CD14-positive monocyte (primary cell): ENCODE measurements at regions not wholly inside any gene's neighbourhood (a gene's known extent, or its start where the extent isn't known, plus 50 kb on each side); places are given as distances from the start of the nearest gene placed in this dataset.
A peak's percentile ranks its signal among the peaks of the same experiment; 100 is the strongest.
"Not testable (repeated sequence)": the region's sequence is repeated elsewhere in the genome, so short reads cannot be mapped to it uniquely, and the experiment has no call there.

ENCODE experiments used
- DNase-seq, 3 donors: peaks; one replicate each; pipeline ENCODE4 v3.0.0-alpha.2; 2011 to 2022
- H2AFZ ChIP-seq: 2 replicates; pipeline ENCODE4 v1.6.0; 2012; ENCODE audit warnings: mild to moderate bottlenecking, low read depth, low read length, inconsistent platforms; ENCODE audit not compliant: insufficient read depth, poor library complexity, severe bottlenecking
- H3K27ac ChIP-seq, 2 donors: 1 replicate in 1 of 2; 2 replicates in 1 of 2; pipeline ENCODE4 v1.5.1; 2012 to 2013; ENCODE audit warnings: low read length in 2 of 2, control low read depth in 1 of 2, inconsistent platforms in 1 of 2, low read depth in 1 of 2, mild to moderate bottlenecking in 1 of 2
- H3K27me3 ChIP-seq, 2 donors: one replicate each; pipeline versions ENCODE4 v1.6.0 to v1.6.1; 2011 to 2013; ENCODE audit warnings: low read length in 2 of 2; ENCODE audit not compliant: control insufficient read depth in 2 of 2, insufficient read depth in 2 of 2
- H3K36me3 ChIP-seq, 2 donors: replicated peaks in 1 of 2; 1 replicate in 1 of 2; 2 replicates in 1 of 2; pipeline versions ENCODE4 v1.5.1 to v1.6.1; 2012 to 2013; ENCODE audit warnings: low read length in 2 of 2, control low read depth in 1 of 2, inconsistent platforms in 1 of 2, mild to moderate bottlenecking in 1 of 2; ENCODE audit not compliant: insufficient read depth in 2 of 2, control insufficient read depth in 1 of 2
- H3K4me1 ChIP-seq, 2 donors: 1 replicate in 1 of 2; 2 replicates in 1 of 2; pipeline versions ENCODE4 v1.5.1 to v1.6.1; 2012 to 2013; ENCODE audit warnings: low read length in 2 of 2, control low read depth in 1 of 2, inconsistent platforms in 1 of 2, mild to moderate bottlenecking in 1 of 2, moderate library complexity in 1 of 2; ENCODE audit not compliant: insufficient read depth in 2 of 2, control insufficient read depth in 1 of 2
- H3K4me2 ChIP-seq: replicated peaks from 2 replicates; pipeline ENCODE3; 2012; ENCODE audit warnings: low read length, moderate library complexity, mild to moderate bottlenecking; ENCODE audit not compliant: poor library complexity, severe bottlenecking; ENCODE audit errors: extremely low read depth
- H3K4me3 ChIP-seq, 3 experiments: fragments of 200-600 bp in 1 of 3; sonication (generic) in 1 of 3; replicated peaks in 1 of 3; 1 replicate in 2 of 3; 2 replicates in 1 of 3; pipeline ENCODE4 v1.5.1; 2011 to 2013; ENCODE audit warnings: low read length in 3 of 3, mild to moderate bottlenecking in 3 of 3, control low read depth in 2 of 3, low read depth in 2 of 3, inconsistent platforms in 1 of 3, moderate library complexity in 1 of 3
- H3K79me2 ChIP-seq: 2 replicates; pipeline ENCODE4 v1.6.0; 2012; ENCODE audit warnings: mild to moderate bottlenecking, control low read depth, inconsistent platforms, low read length, moderate library complexity; ENCODE audit not compliant: insufficient read depth
- H3K9ac ChIP-seq: 2 replicates; pipeline ENCODE4 v1.6.0; 2017; ENCODE audit warnings: low read length, mild to moderate bottlenecking; ENCODE audit not compliant: insufficient read depth, poor library complexity, severe bottlenecking
- H3K9me3 ChIP-seq, 2 donors: replicated peaks in 1 of 2; 1 replicate in 1 of 2; 2 replicates in 1 of 2; pipeline versions ENCODE4 v1.5.1 to v1.6.1; 2012 to 2013; ENCODE audit warnings: low read length in 2 of 2, control low read depth in 1 of 2; ENCODE audit not compliant: control insufficient read depth in 1 of 2, insufficient read depth in 1 of 2
- H4K20me1 ChIP-seq: 2 replicates; pipeline ENCODE4 v1.6.0; 2012; ENCODE audit warnings: mild to moderate bottlenecking, low read length, control low read depth, moderate library complexity; ENCODE audit not compliant: insufficient read depth
- H3K27ac Mint-ChIP-seq, 7 donors: one replicate each; pipeline ENCODE4 v1.8.0; 2020; ENCODE audit warnings: mild to moderate bottlenecking in 7 of 7, mixed read lengths in 7 of 7, moderate library complexity in 6 of 7, inconsistent platforms in 2 of 7
- H3K27me3 Mint-ChIP-seq, 3 donors: one replicate each; pipeline ENCODE4 v1.8.0; 2021 to 2022; ENCODE audit warnings: low read depth in 3 of 3, mild to moderate bottlenecking in 3 of 3, mixed read lengths in 3 of 3, moderate library complexity in 3 of 3, inconsistent platforms in 1 of 3
- H3K36me3 Mint-ChIP-seq, 2 donors: one replicate each; pipeline ENCODE4 v1.8.0; 2020; ENCODE audit warnings: mixed read lengths in 2 of 2, inconsistent platforms in 1 of 2, mild to moderate bottlenecking in 1 of 2
- H3K4me1 Mint-ChIP-seq: one replicate; pipeline ENCODE4 v1.8.0; 2020; ENCODE audit warnings: mild to moderate bottlenecking, mixed read lengths
- H3K4me3 Mint-ChIP-seq, 2 donors: one replicate each; pipeline ENCODE4 v1.8.0; 2020; ENCODE audit warnings: mild to moderate bottlenecking in 2 of 2, mixed read lengths in 2 of 2, moderate library complexity in 1 of 2
- H3K9me3 Mint-ChIP-seq, 7 donors: one replicate each; pipeline ENCODE4 v1.8.0; 2020 to 2022; ENCODE audit warnings: mixed read lengths in 7 of 7, mild to moderate bottlenecking in 6 of 7, moderate library complexity in 6 of 7, inconsistent platforms in 2 of 7
- WGBS: methylation state at CpG from one replicate; pipeline ENCODE4 v1.1.5; 2013; ENCODE audit warnings: missing lambda C conversion rate; ENCODE audit not compliant: insufficient coverage; 5-methylcytosine and 5-hydroxymethylcytosine counted together
- intact Hi-C, 2 donors: fragments of 100-400 bp; cut with micrococcal nuclease; formaldehyde crosslinking; loops; one replicate each; pipeline versions ENCODE4 v1.15.0 to v1.15.1; 2023

DNA sequence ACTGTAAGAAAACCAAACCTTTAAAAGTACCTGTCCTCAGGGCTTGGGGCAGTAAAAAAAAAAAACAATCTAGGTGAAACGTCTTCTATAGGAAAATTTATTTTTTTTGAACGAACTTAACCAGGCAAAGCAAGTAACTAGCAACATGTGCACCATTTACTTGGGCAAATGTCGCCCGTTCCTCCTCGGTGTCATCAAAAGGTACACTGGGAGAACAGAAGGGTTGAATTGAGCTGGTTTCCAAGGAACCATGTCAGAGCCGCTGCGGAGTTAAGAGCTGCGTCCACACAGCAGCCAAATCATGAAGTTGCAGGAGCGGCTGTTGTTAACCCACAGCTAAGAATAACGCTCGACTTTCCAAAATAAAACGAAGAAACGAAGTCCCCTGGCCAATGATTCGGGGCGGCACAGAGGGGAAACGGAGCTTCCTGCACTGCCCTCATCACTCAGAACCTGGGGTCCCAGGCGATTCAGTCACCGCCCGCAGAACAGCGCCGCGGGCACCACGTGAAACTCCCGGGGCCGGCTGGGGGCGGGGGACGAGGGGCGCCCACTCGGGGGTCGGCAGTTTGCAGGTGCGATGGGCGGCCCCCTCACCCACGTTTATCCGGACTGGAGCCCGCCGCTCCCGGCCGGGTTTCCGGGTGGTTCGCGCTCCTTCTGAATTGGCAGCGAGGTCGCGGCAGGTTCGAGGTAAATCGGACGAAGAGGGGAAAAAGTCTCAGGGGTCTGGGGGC is 53.6 kb upstream of the PLGLB1 start:
- H3K9me3 Mint-ChIP-seq, H3K4me1 ChIP-seq, H3K27me3 Mint-ChIP-seq, H2AFZ ChIP-seq, H3K27me3 ChIP-seq, H4K20me1 ChIP-seq, H3K36me3 Mint-ChIP-seq, H3K9me3 ChIP-seq, H3K36me3 ChIP-seq, intact Hi-C loops: not testable (repeated sequence)
- Histone ChIP-seq H3K79me2 (peaks cover 22% of the 10 kb centered on the region), H3K4me2 (peak overlapping the region; percentile 34), H3K27ac (peak overlapping the region; percentile 59 to 85), H3K9ac (peak overlapping the region; percentile 70), H3K4me3 (peak overlapping the region; percentile 49 to 89 (median 72))
- peak overlapping the region in 5 of 7 donors; percentile 14 to 54 (median 46) for H3K27ac Mint-ChIP-seq
- H3K4me1 Mint-ChIP-seq: peaks cover 11% of the 10 kb centered on the region
- WGBS: 0% methylated on average over 5 of the region's 47 CpGs
- peak in 1 of 3 donors; percentile 12 for DNase-seq
- peak overlapping the region; percentile 85 to 88 for H3K4me3 Mint-ChIP-seq

DNA sequence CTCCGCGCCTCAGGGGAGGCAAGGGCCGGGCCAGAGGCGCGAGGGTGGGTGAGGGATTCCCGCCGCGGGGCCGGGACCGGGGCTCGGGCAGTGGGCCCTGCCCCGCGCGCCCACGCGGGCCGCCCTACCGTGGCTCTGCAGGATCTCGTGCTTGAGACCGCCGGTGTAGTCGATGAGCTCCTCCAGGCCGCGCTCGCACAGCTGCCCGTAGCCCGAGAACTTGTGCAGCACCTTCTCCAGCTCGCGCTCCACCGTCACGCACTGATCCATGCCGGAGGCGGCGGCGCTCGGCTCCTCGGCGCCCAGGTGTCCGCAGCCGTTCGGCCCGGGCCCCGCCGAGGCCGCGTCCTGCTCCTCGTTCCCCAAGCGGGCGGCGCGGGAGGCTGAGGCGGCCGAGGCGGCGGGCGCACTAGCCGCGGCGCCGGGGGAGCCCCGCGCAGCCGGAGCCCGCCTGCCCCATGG is 54.2 kb upstream of the PLGLB1 start:
- H3K4me2 ChIP-seq, H3K36me3 ChIP-seq, H3K9me3 Mint-ChIP-seq, H2AFZ ChIP-seq, H3K36me3 Mint-ChIP-seq, H3K27me3 ChIP-seq, H4K20me1 ChIP-seq, intact Hi-C loops, H3K4me1 Mint-ChIP-seq, H3K27me3 Mint-ChIP-seq, H3K9me3 ChIP-seq, H3K4me1 ChIP-seq: not testable (repeated sequence)
- Histone ChIP-seq H3K9ac (peak overlapping the region; percentile 70), H3K27ac (peak overlapping the region; percentile 59 to 85), H3K4me3 (peak overlapping the region; percentile 49 to 89 (median 72)), H3K79me2 (peaks cover 16% of the 10 kb centered on the region)
- peak overlapping the region; percentile 80 for H3K4me3 Mint-ChIP-seq
- WGBS: 0% methylated on average over 32 of the region's 64 CpGs
- peak overlapping the region in 6 of 7 donors; percentile 54 to 87 (median 82) for H3K27ac Mint-ChIP-seq
- peak in 2 of 3 donors; percentile 15 to 36 for DNase-seq

GRCh38 chr2:87076253-87077123 is 54.8 kb upstream of the PLGLB1 start:
- intact Hi-C loops, H3K36me3 Mint-ChIP-seq, H4K20me1 ChIP-seq, H3K27me3 Mint-ChIP-seq, H3K36me3 ChIP-seq, H3K9me3 Mint-ChIP-seq, H3K27me3 ChIP-seq, H3K4me1 ChIP-seq, H3K9me3 ChIP-seq: not testable (repeated sequence)
- Histone ChIP-seq H3K4me3 (peak overlapping the region; percentile 54 to 58 (median 55)), H3K4me2 (peak overlapping the region; percentile 47), H3K9ac (peak overlapping the region; percentile 70), H3K79me2 (peaks cover 12% of the 10 kb centered on the region), H2AFZ (peak overlapping the region; percentile 72), H3K27ac (peak overlapping the region; percentile 85 to 88)
- 0% methylated on average over 16 of the region's 84 CpGs for WGBS
- peak; percentile 82 to 96 (median 93) for DNase-seq
- H3K4me3 Mint-ChIP-seq: peak overlapping the region; percentile 79 to 90
- peak overlapping the region; percentile 96 to 99 (median 97) for H3K27ac Mint-ChIP-seq
- peaks cover 12% of the 10 kb centered on the region for H3K4me1 Mint-ChIP-seq

GRCh38 chr2:87077124-87077446 is 55.4 kb upstream of the PLGLB1 start:
- peak overlapping the region; percentile 35 to 58 (median 54) for H3K4me3 ChIP-seq
- H4K20me1 ChIP-seq, DNase-seq, H3K36me3 ChIP-seq, H3K27me3 ChIP-seq, H3K9me3 Mint-ChIP-seq, H3K36me3 Mint-ChIP-seq, H3K27me3 Mint-ChIP-seq, H3K9me3 ChIP-seq, H3K4me1 ChIP-seq, intact Hi-C loops: not testable (repeated sequence)
- H3K4me2 ChIP-seq: peak overlapping the region; percentile 47
- H3K79me2 ChIP-seq: peaks cover 12% of the 10 kb centered on the region
- Mint-ChIP-seq H3K27ac (peak overlapping the region; percentile 96 to 99 (median 97)), H3K4me1 (peaks cover 12% of the 10 kb centered on the region), H3K4me3 (peak overlapping the region; percentile 79 to 90)
- peak overlapping the region; percentile 72 for H2AFZ ChIP-seq
- peak overlapping the region; percentile 85 to 88 for H3K27ac ChIP-seq
- peak overlapping the region; percentile 66 for H3K9ac ChIP-seq
- WGBS: no CpG with 5 or more reads among the region's 26 CpGs
